Posterior vena cava (tissue), 2 donors: ENCODE measurements at regions not wholly inside any gene's neighbourhood (a gene's known extent, or its start where the extent isn't known, plus 50 kb on each side); places are given as distances from the start of the nearest gene placed in this dataset.

Experiments used
- DNase-seq: peaks from one replicate; pipeline ENCODE4 v3.0.0-alpha.2; 2020; ENCODE audit warnings: low spot score
- intact Hi-C, 2 donors: fragments of 100-400 bp; cut with DNase I; formaldehyde crosslinking; loops; one replicate each; pipeline versions ENCODE4 v1.14.1 to v1.14.2; 2022 to 2023
- donor health status: DM: yes; HTN: yes; CAD: no.
- donor health status: DM: yes; HTN: yes; CAD: no.

- intact Hi-C loops, result no loop called here
- DNase-seq, result no peak
Measured at GRCh38 chr4:81572402-81572801, 100.7 kb upstream of the RASGEF1B start.

- intact Hi-C loops, result no loop called here
- no peak for DNase-seq
Measured at GRCh38 chr4:81571105-81571504, 99.4 kb upstream of the RASGEF1B start.

- intact Hi-C loops, result no loop called here
- DNase-seq, result no peak
Measured at GRCh38 chr4:81566161-81566591, 94.5 kb upstream of the RASGEF1B start.

GRCh38 chr4:81565142-81565870 lies 93.6 kb upstream of the RASGEF1B start:
- intact Hi-C loops, result no loop called here
- peak; percentile 95 for DNase-seq

- DNase-seq, result no peak
- intact Hi-C loops, result no loop called here
Measured at GRCh38 chr4:81564025-81564424, 92.3 kb upstream of the RASGEF1B start.

GRCh38 chr4:81562093-81562492 lies 90.4 kb upstream of the RASGEF1B start:
- DNase-seq, result no peak
- intact Hi-C loops, result no loop called here

- intact Hi-C loops, result no loop called here
- DNase-seq, result no peak
Measured at GRCh38 chr4:81557306-81557705, 85.6 kb upstream of the RASGEF1B start.

GRCh38 chr4:81555489-81555888 lies 83.8 kb upstream of the RASGEF1B start:
- DNase-seq, result no peak
- intact Hi-C loops, result no loop called here

- DNase-seq, result no peak
- intact Hi-C loops, result no loop called here
Measured at GRCh38 chr4:81552086-81552485, 80.4 kb upstream of the RASGEF1B start.

GRCh38 chr4:81550388-81550859 lies 78.7 kb upstream of the RASGEF1B start:
- DNase-seq, result no peak
- intact Hi-C loops, result no loop called here

- DNase-seq, result no peak
- intact Hi-C loops, result no loop called here
Measured at GRCh38 chr4:81549984-81550383, 78.3 kb upstream of the RASGEF1B start.

GRCh38 chr4:81546777-81547176 lies 75.1 kb upstream of the RASGEF1B start:
- intact Hi-C loops, result no loop called here
- no peak for DNase-seq

GRCh38 chr4:81541161-81541945 lies 69.6 kb upstream of the RASGEF1B start:
- intact Hi-C loops, result no loop called here
- DNase-seq, result no peak

GRCh38 chr4:81538716-81539427 lies 67.2 kb upstream of the RASGEF1B start:
- intact Hi-C loops, result no loop called here
- DNase-seq, result no peak

GRCh38 chr4:81531410-81531809 lies 59.7 kb upstream of the RASGEF1B start:
- no peak for DNase-seq
- intact Hi-C loops, result no loop called here

GRCh38 chr4:81528979-81529378 lies 57.3 kb upstream of the RASGEF1B start:
- no peak for DNase-seq
- intact Hi-C loops, result no loop called here

- intact Hi-C loops, result no loop called here
Measured at GRCh38 chr4:81528200-81528599, 56.5 kb upstream of the RASGEF1B start.

GRCh38 chr4:81527709-81528108 lies 56.0 kb upstream of the RASGEF1B start:
- intact Hi-C loops, result no loop called here
- no peak for DNase-seq

More at GRCh38 chr4:81528200-81528599, 56.5 kb upstream of the RASGEF1B start:
- no peak for DNase-seq

- intact Hi-C loops, result no loop called here
- no peak for DNase-seq
Measured at GRCh38 chr4:81527115-81527514, 55.4 kb upstream of the RASGEF1B start.

GRCh38 chr4:81526706-81527105 lies 55.0 kb upstream of the RASGEF1B start:
- intact Hi-C loops, result no loop called here

More at GRCh38 chr4:81526706-81527105, 55.0 kb upstream of the RASGEF1B start:
- no peak for DNase-seq
